Activated naive CD4-positive, alpha-beta T cell treated with anti-CD3 and anti-CD28 coated beads, Interleukin-2, amount 10 ng/mL, durations not matched to agents 7 days and 5 days (primary cell): ENCODE measurements at regions not wholly inside any gene's neighbourhood (a gene's known extent, or its start where the extent isn't known, plus 50 kb on each side); places are given as distances from the start of the nearest gene placed in this dataset.

ENCODE experiments used
- CTCF ChIA-PET: fragments of 350-600 bp; sonication (Branson Sonifier 250); formaldehyde crosslinking; loops from one replicate; lab custom pipeline; 2021; ENCODE audit warnings: antibody characterized with exemption; lab: Charles Lee
- DNase-seq: peaks from one replicate; pipeline ENCODE4 v3.0.0-alpha.2; 2020
- H3K27ac Mint-ChIP-seq: one replicate; pipeline ENCODE4 v1.8.0; 2021; ENCODE audit warnings: mild to moderate bottlenecking, moderate library complexity, mixed read lengths
- H3K27me3 Mint-ChIP-seq: one replicate; pipeline ENCODE4 v1.8.0; 2021; ENCODE audit warnings: mild to moderate bottlenecking, mixed read lengths
- H3K36me3 Mint-ChIP-seq: one replicate; pipeline ENCODE4 v1.8.0; 2021; ENCODE audit warnings: mixed read lengths
- H3K4me1 Mint-ChIP-seq: one replicate; pipeline ENCODE4 v1.8.0; 2021; ENCODE audit warnings: mixed read lengths
- H3K4me3 Mint-ChIP-seq: one replicate; pipeline ENCODE4 v1.8.0; 2021; ENCODE audit warnings: mild to moderate bottlenecking, moderate library complexity, mixed read lengths
- H3K9me3 Mint-ChIP-seq: one replicate; pipeline ENCODE4 v1.8.0; 2021; ENCODE audit warnings: mixed read lengths

DNA sequence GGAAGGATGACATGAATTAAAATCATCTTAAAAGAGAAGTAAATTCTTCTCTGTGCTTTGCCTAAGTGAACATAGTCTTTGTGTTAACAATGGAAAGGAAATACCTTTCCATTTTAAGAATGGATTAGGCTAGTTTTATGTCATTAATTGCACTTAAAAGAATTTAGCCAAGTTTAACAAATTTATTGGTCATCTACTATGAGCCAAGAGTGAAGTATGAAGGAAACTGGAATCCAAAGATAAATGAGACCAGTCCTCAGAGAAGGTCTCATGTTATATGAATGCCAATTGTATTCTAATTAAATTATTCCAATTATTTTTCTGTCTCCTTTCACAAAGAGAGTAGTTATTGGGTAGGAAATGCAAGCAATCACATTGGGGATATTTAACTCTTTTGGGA, 741.3 kb upstream of the SOX9 start:
- Mint-ChIP-seq H3K4me1 (no peaks in the 10 kb centered on the region), H3K27ac (no peak overlapping the region), H3K4me3 (no peak overlapping the region), H3K9me3 (peaks cover 11% of the 10 kb centered on the region), H3K36me3 (no peaks in the 10 kb centered on the region), H3K27me3 (no peaks in the 10 kb centered on the region)
- DNase-seq: no peak
- CTCF ChIA-PET: no interaction called here

DNA sequence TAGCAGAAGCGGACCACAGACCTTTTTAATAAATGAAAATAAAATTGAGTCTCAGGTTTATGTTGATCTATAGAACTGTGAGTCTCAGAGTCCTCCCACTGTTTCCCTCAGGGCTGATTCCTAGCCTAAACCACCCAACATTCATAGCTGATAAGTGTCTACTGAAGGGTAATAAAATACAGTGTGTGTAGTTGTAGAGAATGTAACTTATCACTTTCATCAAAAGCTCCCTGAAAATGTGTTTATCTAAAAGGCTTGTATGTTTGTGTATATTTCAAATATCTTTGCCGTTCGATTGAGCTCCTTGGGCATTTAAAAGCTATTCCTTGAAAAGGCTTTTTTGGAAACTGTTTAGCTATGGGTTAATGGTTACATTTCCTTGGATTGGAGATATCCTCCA, 740.3 kb upstream of the SOX9 start:
- no peak overlapping the region for H3K27ac Mint-ChIP-seq
- no peaks in the 10 kb centered on the region for H3K4me1 Mint-ChIP-seq
- H3K27me3 Mint-ChIP-seq: no peaks in the 10 kb centered on the region
- no peaks in the 10 kb centered on the region for H3K36me3 Mint-ChIP-seq
- H3K4me3 Mint-ChIP-seq: no peak overlapping the region
- CTCF ChIA-PET: no interaction called here
- peaks cover 11% of the 10 kb centered on the region for H3K9me3 Mint-ChIP-seq
- no peak for DNase-seq

DNA sequence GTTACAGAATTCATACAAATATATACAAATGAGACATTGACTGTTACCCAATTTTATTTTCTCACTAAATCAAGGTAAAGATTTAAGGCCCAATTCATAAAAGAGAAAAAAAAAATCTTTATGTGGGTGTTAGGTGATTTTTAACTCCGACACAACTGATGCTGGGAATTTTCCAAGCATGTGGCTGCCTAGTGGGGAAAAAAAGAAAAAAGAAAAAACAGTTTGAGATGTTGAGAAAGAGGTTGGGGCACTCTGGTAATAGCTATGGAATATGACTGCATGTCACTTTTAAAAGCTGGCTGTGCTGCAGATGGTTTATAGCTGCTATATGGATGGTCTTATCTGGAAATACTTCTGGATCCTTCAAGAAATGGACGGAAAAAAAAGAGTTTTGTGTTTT, 739.9 kb upstream of the SOX9 start:
- H3K36me3 Mint-ChIP-seq: no peaks in the 10 kb centered on the region
- CTCF ChIA-PET: no interaction called here
- H3K4me3 Mint-ChIP-seq: no peak overlapping the region
- peaks cover 10% of the 10 kb centered on the region for H3K9me3 Mint-ChIP-seq
- no peaks in the 10 kb centered on the region for H3K4me1 Mint-ChIP-seq
- no peaks in the 10 kb centered on the region for H3K27me3 Mint-ChIP-seq
- DNase-seq: no peak
- no peak overlapping the region for H3K27ac Mint-ChIP-seq

DNA sequence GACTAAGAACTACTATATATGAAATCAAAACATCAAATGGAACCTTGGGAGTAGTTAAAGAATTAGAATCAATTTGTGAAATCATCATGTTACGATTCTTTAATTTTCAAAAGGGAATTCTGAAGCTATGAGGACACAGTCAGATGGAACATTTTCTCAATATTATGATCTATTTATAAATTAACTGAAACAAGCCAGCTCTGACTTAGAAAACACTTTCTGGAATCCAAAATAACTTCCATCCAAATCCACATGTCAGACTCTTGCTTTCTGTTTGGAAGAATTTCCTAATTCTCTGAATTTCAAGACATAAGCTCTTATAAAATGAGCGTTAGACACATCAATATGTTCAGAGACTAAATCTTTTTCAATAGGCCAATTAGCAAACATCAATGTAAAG, 737.7 kb upstream of the SOX9 start:
- H3K27me3 Mint-ChIP-seq: no peaks in the 10 kb centered on the region

DNA sequence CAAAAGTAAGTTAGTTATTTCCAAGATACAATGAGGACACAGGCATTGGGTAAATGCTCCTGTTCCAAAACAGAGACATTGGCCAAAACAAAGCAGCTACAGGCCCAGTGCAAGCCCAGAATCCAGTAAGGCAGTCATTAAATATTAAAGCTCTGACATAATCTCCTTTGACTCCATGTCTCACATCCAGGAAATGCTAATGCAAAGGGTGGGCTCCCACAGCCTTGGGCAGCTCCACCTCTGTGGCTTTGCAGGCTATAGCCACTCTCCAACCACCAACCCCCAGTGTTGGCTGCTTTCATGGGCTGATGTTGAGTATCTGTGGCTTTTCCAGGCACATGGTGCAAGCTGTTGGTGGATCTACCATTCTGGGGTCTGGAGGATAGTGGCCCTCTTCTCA, 733.4 kb upstream of the SOX9 start:
- H3K9me3 Mint-ChIP-seq: peaks cover 20% of the 10 kb centered on the region
- no peak for DNase-seq
- H3K4me1 Mint-ChIP-seq: no peaks in the 10 kb centered on the region
- H3K36me3 Mint-ChIP-seq: no peaks in the 10 kb centered on the region
- H3K27ac Mint-ChIP-seq: no peak overlapping the region
- H3K27me3 Mint-ChIP-seq: no peaks in the 10 kb centered on the region
- CTCF ChIA-PET: no interaction called here
- no peak overlapping the region for H3K4me3 Mint-ChIP-seq

More for the DNA sequence above, 737.7 kb upstream of the SOX9 start:
- H3K4me3 Mint-ChIP-seq: no peak overlapping the region
- H3K9me3 Mint-ChIP-seq: peaks cover 14% of the 10 kb centered on the region
- DNase-seq: no peak
- CTCF ChIA-PET: no interaction called here
- no peak overlapping the region for H3K27ac Mint-ChIP-seq
- H3K4me1 Mint-ChIP-seq: no peaks in the 10 kb centered on the region
- H3K36me3 Mint-ChIP-seq: no peaks in the 10 kb centered on the region

DNA sequence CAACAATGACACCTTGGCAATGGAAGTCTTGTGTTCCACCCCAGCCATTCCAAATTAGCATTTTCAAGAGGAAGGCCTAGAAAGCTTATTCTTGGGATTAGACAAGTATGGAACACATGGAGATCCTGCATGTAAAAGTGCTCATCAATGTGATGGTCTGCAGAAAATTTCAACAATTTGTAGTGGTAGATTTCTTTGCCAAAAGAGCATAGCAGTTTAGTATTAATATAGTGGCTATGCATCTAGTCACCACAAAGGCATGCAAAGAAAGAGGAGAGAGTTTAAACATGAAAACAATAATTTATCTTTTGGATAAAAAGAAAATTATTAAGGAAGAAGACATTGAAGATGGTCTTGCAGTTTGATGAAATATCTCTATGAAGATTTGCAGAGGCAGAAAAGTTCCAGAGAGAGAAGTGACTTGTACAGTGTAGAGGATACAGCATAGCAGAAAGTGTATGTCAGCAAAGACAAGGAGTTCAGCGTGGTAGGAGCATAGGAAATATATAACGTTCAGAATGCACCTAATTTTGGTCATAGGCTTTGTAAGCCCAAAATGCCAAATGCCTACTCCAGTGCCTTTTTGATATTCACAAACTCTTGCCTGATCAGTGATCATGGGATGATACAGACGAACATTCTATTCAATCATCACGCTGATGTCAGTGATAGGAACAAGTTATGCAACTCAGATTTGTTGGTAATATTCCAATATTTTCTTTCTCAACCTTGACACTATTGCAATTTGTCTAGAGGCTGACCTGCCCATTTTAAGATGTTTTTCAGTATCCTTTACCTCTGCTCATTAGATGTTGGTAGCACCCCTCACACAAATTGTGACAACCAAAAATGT, 727.9 kb upstream of the SOX9 start:
- Mint-ChIP-seq H3K4me3 (no peak overlapping the region), H3K27ac (no peak overlapping the region), H3K36me3 (no peaks in the 10 kb centered on the region), H3K4me1 (no peaks in the 10 kb centered on the region), H3K27me3 (no peaks in the 10 kb centered on the region), H3K9me3 (peaks cover 14% of the 10 kb centered on the region)
- CTCF ChIA-PET: no interaction called here
- DNase-seq: no peak

DNA sequence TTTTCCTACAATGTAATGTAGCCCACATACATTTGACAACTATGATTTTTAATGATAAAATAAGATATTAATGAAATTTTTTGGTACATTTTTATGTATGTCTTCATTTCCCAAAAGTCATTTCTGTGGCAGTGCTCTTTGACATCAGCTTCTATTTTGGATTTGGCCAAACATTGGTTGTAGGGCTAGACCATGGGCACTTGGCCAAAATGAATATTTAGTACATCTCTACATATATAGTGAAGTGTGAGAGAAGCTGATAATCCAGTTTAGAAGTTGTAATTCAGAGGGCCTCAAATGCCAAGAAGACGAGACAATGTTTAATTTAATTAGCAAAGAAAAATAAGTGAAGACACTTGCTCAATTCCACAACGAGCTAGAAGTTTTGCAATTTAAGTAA, 724.9 kb upstream of the SOX9 start:
- H3K4me1 Mint-ChIP-seq: no peaks in the 10 kb centered on the region
- H3K27ac Mint-ChIP-seq: no peak overlapping the region
- peaks cover 4% of the 10 kb centered on the region for H3K9me3 Mint-ChIP-seq
- CTCF ChIA-PET: no interaction called here
- no peaks in the 10 kb centered on the region for H3K36me3 Mint-ChIP-seq
- no peaks in the 10 kb centered on the region for H3K27me3 Mint-ChIP-seq
- H3K4me3 Mint-ChIP-seq: no peak overlapping the region
- no peak for DNase-seq

GRCh38 chr17:71396711-71397110, 724.1 kb upstream of the SOX9 start:
- no peak for DNase-seq
- H3K27me3 Mint-ChIP-seq: no peaks in the 10 kb centered on the region
- H3K4me3 Mint-ChIP-seq: no peak overlapping the region
- CTCF ChIA-PET: no interaction called here
- peaks cover 2% of the 10 kb centered on the region for H3K9me3 Mint-ChIP-seq
- H3K4me1 Mint-ChIP-seq: no peaks in the 10 kb centered on the region
- H3K27ac Mint-ChIP-seq: no peak overlapping the region
- no peaks in the 10 kb centered on the region for H3K36me3 Mint-ChIP-seq

DNA sequence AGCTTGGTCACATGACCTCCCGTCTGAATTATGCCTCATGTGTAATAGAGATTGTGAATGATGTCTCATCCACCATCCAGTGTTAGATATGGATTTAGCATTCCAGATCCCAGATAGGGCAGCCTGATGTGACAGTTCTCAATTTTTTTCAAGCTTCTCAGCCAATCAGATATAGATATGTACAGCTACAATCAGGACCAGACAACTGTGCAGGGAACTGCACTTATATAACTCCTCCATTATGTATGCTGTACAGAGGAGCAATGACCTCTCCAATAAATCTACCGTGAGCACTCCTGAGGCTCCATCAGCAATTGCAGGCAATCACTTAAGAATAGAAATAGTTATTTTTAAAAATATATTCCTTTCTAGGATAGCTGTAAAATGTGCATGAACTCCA, 722.8 kb upstream of the SOX9 start:
- CTCF ChIA-PET: no interaction called here
- H3K36me3 Mint-ChIP-seq: no peaks in the 10 kb centered on the region
- H3K4me3 Mint-ChIP-seq: no peak overlapping the region
- no peaks in the 10 kb centered on the region for H3K27me3 Mint-ChIP-seq
- no peak for DNase-seq
- H3K27ac Mint-ChIP-seq: no peak overlapping the region
- H3K9me3 Mint-ChIP-seq: peaks cover 2% of the 10 kb centered on the region
- H3K4me1 Mint-ChIP-seq: no peaks in the 10 kb centered on the region

GRCh38 chr17:71398800-71399219, 722.0 kb upstream of the SOX9 start:
- Mint-ChIP-seq H3K9me3 (peaks cover 2% of the 10 kb centered on the region), H3K36me3 (no peaks in the 10 kb centered on the region), H3K27ac (no peak overlapping the region), H3K4me3 (no peak overlapping the region), H3K4me1 (no peaks in the 10 kb centered on the region), H3K27me3 (no peaks in the 10 kb centered on the region)
- no peak for DNase-seq
- CTCF ChIA-PET: no interaction called here

DNA sequence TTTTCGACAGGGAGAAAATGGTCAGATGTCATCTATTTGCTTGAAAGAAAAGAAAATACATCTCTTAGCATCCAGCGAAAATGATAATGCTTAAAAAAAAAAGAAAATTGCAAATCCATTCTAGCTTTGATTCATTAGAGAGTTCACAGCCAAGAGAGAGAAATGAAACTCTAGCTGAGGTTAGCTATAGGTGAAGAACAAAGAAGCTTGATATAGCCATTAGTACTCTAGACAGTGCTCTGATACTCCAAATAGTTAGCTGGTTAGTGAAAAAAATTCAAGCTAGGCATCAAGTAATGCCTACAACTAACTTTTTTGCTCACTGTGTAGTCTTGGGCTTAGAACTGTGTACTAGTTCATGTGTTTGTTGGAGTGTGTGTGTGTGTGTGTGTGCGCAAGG, 721.6 kb upstream of the SOX9 start:
- no peak for DNase-seq
- H3K36me3 Mint-ChIP-seq: no peaks in the 10 kb centered on the region
- no peaks in the 10 kb centered on the region for H3K27me3 Mint-ChIP-seq
- peaks cover 2% of the 10 kb centered on the region for H3K9me3 Mint-ChIP-seq
- H3K4me1 Mint-ChIP-seq: no peaks in the 10 kb centered on the region
- CTCF ChIA-PET: no interaction called here
- H3K4me3 Mint-ChIP-seq: no peak overlapping the region
- H3K27ac Mint-ChIP-seq: no peak overlapping the region

GRCh38 chr17:71399649-71400048, 721.2 kb upstream of the SOX9 start:
- no peaks in the 10 kb centered on the region for H3K27me3 Mint-ChIP-seq
- DNase-seq: no peak
- CTCF ChIA-PET: no interaction called here
- H3K4me3 Mint-ChIP-seq: no peak overlapping the region
- no peak overlapping the region for H3K27ac Mint-ChIP-seq
- peaks cover 2% of the 10 kb centered on the region for H3K9me3 Mint-ChIP-seq
- H3K36me3 Mint-ChIP-seq: no peaks in the 10 kb centered on the region
- H3K4me1 Mint-ChIP-seq: no peaks in the 10 kb centered on the region

DNA sequence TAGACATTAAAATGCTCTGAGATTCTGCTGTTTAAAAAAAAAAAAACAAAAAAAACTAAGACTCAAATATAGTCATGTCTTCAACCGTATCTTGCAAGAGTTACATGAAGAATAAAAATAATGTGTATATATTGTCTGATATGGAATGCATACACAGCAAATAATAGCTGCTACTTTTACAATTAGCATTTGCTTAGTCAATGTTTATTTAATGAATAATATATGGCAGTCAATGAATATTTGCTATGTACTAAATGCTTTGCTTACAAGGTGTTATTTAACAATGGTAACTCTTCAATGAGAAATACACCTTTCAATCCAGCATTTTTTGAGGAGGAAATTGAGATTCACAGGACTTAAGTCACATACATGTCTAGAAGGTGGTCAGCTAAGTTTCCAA, 718.8 kb upstream of the SOX9 start:
- Mint-ChIP-seq H3K4me1 (no peaks in the 10 kb centered on the region), H3K9me3 (peaks cover 3% of the 10 kb centered on the region), H3K36me3 (no peaks in the 10 kb centered on the region), H3K27ac (no peak overlapping the region), H3K27me3 (no peaks in the 10 kb centered on the region), H3K4me3 (no peak overlapping the region)
- DNase-seq: no peak
- CTCF ChIA-PET: interaction anchor here (0.7 kb wide), 1 partner anchor 16 kb away, joined by 3 read pairs; no protein-coding TSS in a partner anchor

DNA sequence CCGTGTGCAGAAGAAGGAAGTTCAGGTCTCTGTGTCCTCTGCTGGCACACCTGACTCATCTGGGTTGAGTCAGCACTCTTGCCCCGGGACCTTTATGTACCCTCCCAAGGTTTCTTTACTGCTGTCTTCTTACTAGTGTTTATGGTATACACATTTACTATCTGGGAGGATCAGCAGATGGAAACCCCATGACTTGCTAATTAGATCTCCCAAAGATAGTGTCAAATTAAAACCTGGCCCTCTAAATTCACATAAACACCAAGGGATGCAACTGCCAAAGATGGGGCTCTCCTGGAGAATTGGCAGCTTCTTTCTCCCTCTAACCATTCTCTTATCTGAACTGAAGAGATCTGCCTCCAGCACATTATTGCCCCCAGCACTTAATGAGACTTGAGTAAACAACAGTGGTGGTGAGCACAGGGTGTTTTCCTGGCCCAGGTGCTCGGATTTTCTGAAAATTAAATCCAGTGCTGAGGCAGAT, 718.1 kb upstream of the SOX9 start:
- Mint-ChIP-seq H3K4me3 (no peak overlapping the region), H3K27ac (no peak overlapping the region), H3K9me3 (peaks cover 7% of the 10 kb centered on the region), H3K36me3 (no peaks in the 10 kb centered on the region), H3K27me3 (no peaks in the 10 kb centered on the region), H3K4me1 (no peaks in the 10 kb centered on the region)
- DNase-seq: no peak
- CTCF ChIA-PET: no interaction called here

DNA sequence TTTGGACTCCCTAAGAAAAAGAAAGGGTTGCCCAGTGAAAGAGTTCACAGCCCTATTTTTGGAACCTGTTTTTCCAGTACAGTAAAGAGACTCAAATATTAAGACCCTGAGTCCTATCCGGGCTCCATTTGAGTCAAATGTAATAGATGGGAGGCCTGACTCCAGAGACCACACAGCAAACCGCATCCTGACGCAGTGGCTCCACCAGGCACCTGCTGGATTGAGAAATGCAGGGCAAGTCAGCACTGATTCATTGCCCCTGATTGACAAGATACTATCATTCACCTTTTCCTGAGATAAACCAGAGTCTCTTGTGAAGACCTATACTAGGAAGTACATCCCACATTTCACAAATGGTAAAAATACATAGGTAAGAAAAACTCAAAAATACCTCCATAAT, 715.7 kb upstream of the SOX9 start:
- no peaks in the 10 kb centered on the region for H3K36me3 Mint-ChIP-seq
- H3K4me3 Mint-ChIP-seq: no peak overlapping the region
- no peaks in the 10 kb centered on the region for H3K27me3 Mint-ChIP-seq
- no peak for DNase-seq
- H3K9me3 Mint-ChIP-seq: peaks cover 11% of the 10 kb centered on the region
- no peaks in the 10 kb centered on the region for H3K4me1 Mint-ChIP-seq
- H3K27ac Mint-ChIP-seq: no peak overlapping the region
- CTCF ChIA-PET: no interaction called here
